ENCODE measurements at regions not wholly inside any gene's neighbourhood (a gene's known extent, or its start where the extent isn't known, plus 50 kb on each side); places are given as distances from the start of the nearest gene placed in this dataset.

- no peak for TF ChIP-seq CTCF (IDR thresholded peaks at IDR 0.05)
- TF ChIP-seq EZH2 (IDR thresholded peaks at IDR 0.05; ENCODE audit: borderline replicate concordance, insufficient read depth, low read depth, low read length, poor library complexity, severe bottlenecking): no peak
These were observed 437.8 kb upstream of the BCHE start for GRCh38 chr3:166275024-166275390.
